HCT116 (cell line): ENCODE measurements at regions not wholly inside any gene's neighbourhood (a gene's known extent, or its start where the extent isn't known, plus 50 kb on each side); places are given as distances from the start of the nearest gene placed in this dataset.

Source experiments
- CEBPB ChIP-seq: IDR thresholded peaks from 2 replicates; pipeline ENCODE4 v1.6.1; 2012; ENCODE audit warnings: low read depth
- EGR1 ChIP-seq: IDR thresholded peaks from 2 replicates; pipeline ENCODE4 v1.6.1; 2012; ENCODE audit warnings: low read depth
- ELF1 ChIP-seq: IDR thresholded peaks from 2 replicates; pipeline ENCODE4 v1.6.1; 2012; ENCODE audit warnings: low read depth, borderline replicate concordance
- EZH2 ChIP-seq: fragments of 200-600 bp; sonication (generic); IDR thresholded peaks from 2 replicates; pipeline ENCODE4 v1.6.1; 2017; ENCODE audit warnings: antibody characterized with exemption, mixed run types
- JUND ChIP-seq: IDR thresholded peaks from 2 replicates; pipeline ENCODE4 v1.6.1; 2012
- POLR2A ChIP-seq: IDR thresholded peaks from 2 replicates; pipeline ENCODE4 v1.7.0; 2011; ENCODE audit warnings: borderline replicate concordance; ENCODE audit not compliant: insufficient read depth, insufficient read length; ENCODE audit errors: extremely low read depth
- POLR2AphosphoS5 ChIP-seq: IDR thresholded peaks from 2 replicates; pipeline ENCODE4 v1.6.1; 2011; ENCODE audit warnings: mild to moderate bottlenecking, low read depth, low read length, moderate library complexity
- RAD21 ChIP-seq: IDR thresholded peaks from 2 replicates; pipeline ENCODE4 v1.6.1; 2012; ENCODE audit warnings: low read depth, mild to moderate bottlenecking
- SIN3A ChIP-seq: IDR thresholded peaks from 2 replicates; pipeline ENCODE4 v1.6.1; 2012; ENCODE audit warnings: low read depth
- SP1 ChIP-seq: IDR thresholded peaks from 2 replicates; pipeline ENCODE4 v1.6.1; 2012; ENCODE audit warnings: low read depth
- YY1 ChIP-seq: IDR thresholded peaks from 2 replicates; pipeline ENCODE4 v1.6.1; 2011; ENCODE audit warnings: low read length, low read depth, moderate library complexity, mild to moderate bottlenecking; ENCODE audit not compliant: insufficient replicate concordance; ENCODE audit errors: extremely low read depth
- TF ChIP-seq, protein P1 (sequence below), 3 experiments: fragments of 200-600 bp in 1 of 3; sonication (generic) in 1 of 3; IDR thresholded peaks in 2 of 3; conservative IDR thresholded peaks in 1 of 3; 2 replicates each; pipeline ENCODE4 v1.5.1; 2012 to 2017; ENCODE audit warnings: low read depth in 2 of 3, low read length in 2 of 3, antibody characterized with exemption in 1 of 3, borderline replicate concordance in 1 of 3, control low read depth in 1 of 3, mild to moderate bottlenecking in 1 of 3, mixed read lengths in 1 of 3, mixed run types in 1 of 3, moderate library complexity in 1 of 3; ENCODE audit not compliant: insufficient read depth in 1 of 3
- TF ChIP-seq, protein P2 (sequence below): IDR thresholded peaks from 2 replicates; pipeline ENCODE4 v1.6.1; 2012
- TF ChIP-seq, protein P3 (sequence below): IDR thresholded peaks from 2 replicates; pipeline ENCODE4 v1.6.1; 2012; ENCODE audit warnings: low read depth

DNA sequence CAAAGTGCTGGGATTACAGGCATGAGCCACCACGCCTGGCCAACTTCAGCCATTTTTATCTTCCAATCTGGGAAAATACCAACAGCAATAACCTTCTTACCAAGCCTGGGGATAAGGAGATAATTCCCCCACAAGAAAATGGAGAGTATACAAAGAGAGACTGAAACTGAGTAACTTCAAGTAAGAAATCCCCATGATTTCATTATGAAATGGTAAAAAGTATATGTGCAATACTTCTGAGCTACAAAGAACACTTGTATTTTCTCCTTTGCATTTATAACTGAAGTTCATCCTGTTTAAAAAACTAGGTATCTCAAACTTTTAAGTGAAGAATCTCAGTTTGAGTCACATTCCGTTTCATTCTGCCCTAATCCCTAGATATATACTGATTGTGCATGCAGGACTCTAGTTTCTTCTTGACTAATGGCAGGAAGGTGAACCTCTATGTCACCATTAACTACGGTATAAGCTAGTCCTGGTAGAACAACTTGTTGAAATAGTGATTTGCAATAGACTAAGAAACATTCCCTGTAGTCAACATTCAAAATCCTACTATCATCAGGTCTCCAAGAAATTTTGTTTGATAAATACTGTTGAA lies 2071.4 kb downstream of the MAT2B start:
- TF ChIP-seq POLR2A: no peak
- TF ChIP-seq EZH2: no peak
- TF ChIP-seq, protein P1, sequence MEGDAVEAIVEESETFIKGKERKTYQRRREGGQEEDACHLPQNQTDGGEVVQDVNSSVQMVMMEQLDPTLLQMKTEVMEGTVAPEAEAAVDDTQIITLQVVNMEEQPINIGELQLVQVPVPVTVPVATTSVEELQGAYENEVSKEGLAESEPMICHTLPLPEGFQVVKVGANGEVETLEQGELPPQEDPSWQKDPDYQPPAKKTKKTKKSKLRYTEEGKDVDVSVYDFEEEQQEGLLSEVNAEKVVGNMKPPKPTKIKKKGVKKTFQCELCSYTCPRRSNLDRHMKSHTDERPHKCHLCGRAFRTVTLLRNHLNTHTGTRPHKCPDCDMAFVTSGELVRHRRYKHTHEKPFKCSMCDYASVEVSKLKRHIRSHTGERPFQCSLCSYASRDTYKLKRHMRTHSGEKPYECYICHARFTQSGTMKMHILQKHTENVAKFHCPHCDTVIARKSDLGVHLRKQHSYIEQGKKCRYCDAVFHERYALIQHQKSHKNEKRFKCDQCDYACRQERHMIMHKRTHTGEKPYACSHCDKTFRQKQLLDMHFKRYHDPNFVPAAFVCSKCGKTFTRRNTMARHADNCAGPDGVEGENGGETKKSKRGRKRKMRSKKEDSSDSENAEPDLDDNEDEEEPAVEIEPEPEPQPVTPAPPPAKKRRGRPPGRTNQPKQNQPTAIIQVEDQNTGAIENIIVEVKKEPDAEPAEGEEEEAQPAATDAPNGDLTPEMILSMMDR (IDR thresholded peaks at IDR 0.05 in 2 of 3, conservative IDR thresholded peaks at IDR 0.05 in 1 of 3; ENCODE audit: borderline replicate concordance in 1 of 3, insufficient read depth in 1 of 3, low read depth in 2 of 3, low read length in 2 of 3): no peak
- no peak for TF ChIP-seq YY1
- TF ChIP-seq, protein P2, sequence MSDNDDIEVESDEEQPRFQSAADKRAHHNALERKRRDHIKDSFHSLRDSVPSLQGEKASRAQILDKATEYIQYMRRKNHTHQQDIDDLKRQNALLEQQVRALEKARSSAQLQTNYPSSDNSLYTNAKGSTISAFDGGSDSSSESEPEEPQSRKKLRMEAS: no peak
- no peak for TF ChIP-seq SIN3A
- no peak for TF ChIP-seq EGR1
- TF ChIP-seq, protein P3, sequence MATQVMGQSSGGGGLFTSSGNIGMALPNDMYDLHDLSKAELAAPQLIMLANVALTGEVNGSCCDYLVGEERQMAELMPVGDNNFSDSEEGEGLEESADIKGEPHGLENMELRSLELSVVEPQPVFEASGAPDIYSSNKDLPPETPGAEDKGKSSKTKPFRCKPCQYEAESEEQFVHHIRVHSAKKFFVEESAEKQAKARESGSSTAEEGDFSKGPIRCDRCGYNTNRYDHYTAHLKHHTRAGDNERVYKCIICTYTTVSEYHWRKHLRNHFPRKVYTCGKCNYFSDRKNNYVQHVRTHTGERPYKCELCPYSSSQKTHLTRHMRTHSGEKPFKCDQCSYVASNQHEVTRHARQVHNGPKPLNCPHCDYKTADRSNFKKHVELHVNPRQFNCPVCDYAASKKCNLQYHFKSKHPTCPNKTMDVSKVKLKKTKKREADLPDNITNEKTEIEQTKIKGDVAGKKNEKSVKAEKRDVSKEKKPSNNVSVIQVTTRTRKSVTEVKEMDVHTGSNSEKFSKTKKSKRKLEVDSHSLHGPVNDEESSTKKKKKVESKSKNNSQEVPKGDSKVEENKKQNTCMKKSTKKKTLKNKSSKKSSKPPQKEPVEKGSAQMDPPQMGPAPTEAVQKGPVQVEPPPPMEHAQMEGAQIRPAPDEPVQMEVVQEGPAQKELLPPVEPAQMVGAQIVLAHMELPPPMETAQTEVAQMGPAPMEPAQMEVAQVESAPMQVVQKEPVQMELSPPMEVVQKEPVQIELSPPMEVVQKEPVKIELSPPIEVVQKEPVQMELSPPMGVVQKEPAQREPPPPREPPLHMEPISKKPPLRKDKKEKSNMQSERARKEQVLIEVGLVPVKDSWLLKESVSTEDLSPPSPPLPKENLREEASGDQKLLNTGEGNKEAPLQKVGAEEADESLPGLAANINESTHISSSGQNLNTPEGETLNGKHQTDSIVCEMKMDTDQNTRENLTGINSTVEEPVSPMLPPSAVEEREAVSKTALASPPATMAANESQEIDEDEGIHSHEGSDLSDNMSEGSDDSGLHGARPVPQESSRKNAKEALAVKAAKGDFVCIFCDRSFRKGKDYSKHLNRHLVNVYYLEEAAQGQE: no peak
- no peak for TF ChIP-seq JUND
- no peak for TF ChIP-seq SP1
- no peak for TF ChIP-seq RAD21
- TF ChIP-seq CEBPB: no peak
- TF ChIP-seq POLR2AphosphoS5: no peak
- TF ChIP-seq ELF1: no peak
